DND-41 (cell line): ENCODE measurements at regions not wholly inside any gene's neighbourhood (a gene's known extent, or its start where the extent isn't known, plus 50 kb on each side); places are given as distances from the start of the nearest gene placed in this dataset.

ENCODE experiments used
- ATAC-seq: fragments of 200-7000 bp; cut with Tn5 transposase; 3 replicates; pipeline ENCODE4 v1.9.1; 2021; ENCODE audit warnings: low read depth; ENCODE audit not compliant: insufficient read depth
- DNase-seq: peaks from one replicate; pipeline ENCODE4 v3.0.0-alpha.2; 2020
- H2AFZ ChIP-seq: 2 replicates; pipeline ENCODE4 v1.6.0; 2012; ENCODE audit warnings: low read depth, low read length
- H3K27ac ChIP-seq: 2 replicates; pipeline ENCODE4 v1.5.1; 2012; ENCODE audit warnings: low read length, inconsistent platforms
- H3K27me3 ChIP-seq: fragments of 200-600 bp; sonication (generic); 2 replicates; pipeline ENCODE4 v1.6.0; 2012; ENCODE audit warnings: low read length, mild to moderate bottlenecking, inconsistent platforms; ENCODE audit not compliant: insufficient read depth, poor library complexity
- H3K36me3 ChIP-seq: 2 replicates; pipeline ENCODE4 v1.5.1; 2012; ENCODE audit warnings: low read length, inconsistent platforms; ENCODE audit not compliant: insufficient read depth
- H3K4me1 ChIP-seq: 2 replicates; pipeline ENCODE4 v1.5.1; 2012; ENCODE audit warnings: mild to moderate bottlenecking, low read length; ENCODE audit not compliant: insufficient read depth
- H3K4me2 ChIP-seq: 2 replicates; pipeline ENCODE4 v1.6.0; 2012; ENCODE audit warnings: mild to moderate bottlenecking, moderate library complexity, low read length, inconsistent platforms; ENCODE audit not compliant: insufficient read depth
- H3K4me3 ChIP-seq, 2 experiments: fragments of 200-600 bp in 1 of 2; shearing (Covaris generic) in 1 of 2; 2 replicates each; pipeline ENCODE4 v1.5.1; 2012 to 2016; ENCODE audit warnings: inconsistent platforms in 2 of 2, low read length in 2 of 2, mild to moderate bottlenecking in 2 of 2, low read depth in 1 of 2, moderate library complexity in 1 of 2
- H3K79me2 ChIP-seq: 2 replicates; pipeline ENCODE4 v1.6.0; 2012; ENCODE audit warnings: low read length, inconsistent platforms; ENCODE audit not compliant: insufficient read depth
- H3K9ac ChIP-seq: 2 replicates; pipeline ENCODE4 v1.6.0; 2012; ENCODE audit warnings: low read depth, mild to moderate bottlenecking, inconsistent platforms, low read length, moderate library complexity
- H3K9me3 ChIP-seq: 2 replicates; pipeline ENCODE4 v1.5.1; 2012; ENCODE audit warnings: low read length, moderate library complexity, mild to moderate bottlenecking, inconsistent platforms; ENCODE audit not compliant: insufficient read depth, severe bottlenecking
- H4K20me1 ChIP-seq: 2 replicates; pipeline ENCODE4 v1.6.0; 2012; ENCODE audit warnings: low read length; ENCODE audit not compliant: insufficient read depth
- EZH2 ChIP-seq: IDR thresholded peaks from 3 replicates; pipeline ENCODE4 v1.6.1; 2012; ENCODE audit warnings: borderline replicate concordance, low read depth, mild to moderate bottlenecking, moderate library complexity, low read length, inconsistent platforms; ENCODE audit not compliant: severe bottlenecking
- TF ChIP-seq, protein P1 (sequence below): IDR thresholded peaks from 2 replicates; pipeline ENCODE4 v1.5.1; 2012; ENCODE audit warnings: borderline replicate concordance, low read length, moderate library complexity, mild to moderate bottlenecking; ENCODE audit not compliant: poor library complexity, severe bottlenecking; ENCODE audit errors: extremely low read depth

GRCh38 chr13:112227031-112227430 lies 149.1 kb upstream of the SPACA7 start:
- H3K36me3 ChIP-seq = no peaks in the 10 kb centered on the region
- no peak overlapping the region for H2AFZ ChIP-seq
- no peak overlapping the region for H3K27ac ChIP-seq
- ATAC-seq = no peak
- no peak overlapping the region for H3K9ac ChIP-seq
- no peaks in the 10 kb centered on the region for H3K79me2 ChIP-seq
- DNase-seq = no peak
- no peaks in the 10 kb centered on the region for H3K9me3 ChIP-seq
- no peaks in the 10 kb centered on the region for H4K20me1 ChIP-seq
- H3K4me3 ChIP-seq = no peak overlapping the region
- no peak overlapping the region for H3K4me2 ChIP-seq
- no peaks in the 10 kb centered on the region for H3K4me1 ChIP-seq
- H3K27me3 ChIP-seq = no peaks in the 10 kb centered on the region
- TF ChIP-seq, protein P1, sequence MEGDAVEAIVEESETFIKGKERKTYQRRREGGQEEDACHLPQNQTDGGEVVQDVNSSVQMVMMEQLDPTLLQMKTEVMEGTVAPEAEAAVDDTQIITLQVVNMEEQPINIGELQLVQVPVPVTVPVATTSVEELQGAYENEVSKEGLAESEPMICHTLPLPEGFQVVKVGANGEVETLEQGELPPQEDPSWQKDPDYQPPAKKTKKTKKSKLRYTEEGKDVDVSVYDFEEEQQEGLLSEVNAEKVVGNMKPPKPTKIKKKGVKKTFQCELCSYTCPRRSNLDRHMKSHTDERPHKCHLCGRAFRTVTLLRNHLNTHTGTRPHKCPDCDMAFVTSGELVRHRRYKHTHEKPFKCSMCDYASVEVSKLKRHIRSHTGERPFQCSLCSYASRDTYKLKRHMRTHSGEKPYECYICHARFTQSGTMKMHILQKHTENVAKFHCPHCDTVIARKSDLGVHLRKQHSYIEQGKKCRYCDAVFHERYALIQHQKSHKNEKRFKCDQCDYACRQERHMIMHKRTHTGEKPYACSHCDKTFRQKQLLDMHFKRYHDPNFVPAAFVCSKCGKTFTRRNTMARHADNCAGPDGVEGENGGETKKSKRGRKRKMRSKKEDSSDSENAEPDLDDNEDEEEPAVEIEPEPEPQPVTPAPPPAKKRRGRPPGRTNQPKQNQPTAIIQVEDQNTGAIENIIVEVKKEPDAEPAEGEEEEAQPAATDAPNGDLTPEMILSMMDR = no peak
- no peak for TF ChIP-seq EZH2

GRCh38 chr13:112229445-112229844 lies 146.7 kb upstream of the SPACA7 start:
- Histone ChIP-seq H3K9me3 (no peaks in the 10 kb centered on the region), H4K20me1 (no peaks in the 10 kb centered on the region), H2AFZ (no peak overlapping the region), H3K79me2 (no peaks in the 10 kb centered on the region), H3K4me1 (no peaks in the 10 kb centered on the region), H3K4me3 (no peak overlapping the region), H3K27ac (no peak overlapping the region), H3K36me3 (no peaks in the 10 kb centered on the region), H3K9ac (no peak overlapping the region), H3K4me2 (no peak overlapping the region), H3K27me3 (no peaks in the 10 kb centered on the region)
- ATAC-seq (no peak), DNase-seq (no peak)
- TF ChIP-seq EZH2 = no peak
- TF ChIP-seq, protein P1 = no peak

DNA sequence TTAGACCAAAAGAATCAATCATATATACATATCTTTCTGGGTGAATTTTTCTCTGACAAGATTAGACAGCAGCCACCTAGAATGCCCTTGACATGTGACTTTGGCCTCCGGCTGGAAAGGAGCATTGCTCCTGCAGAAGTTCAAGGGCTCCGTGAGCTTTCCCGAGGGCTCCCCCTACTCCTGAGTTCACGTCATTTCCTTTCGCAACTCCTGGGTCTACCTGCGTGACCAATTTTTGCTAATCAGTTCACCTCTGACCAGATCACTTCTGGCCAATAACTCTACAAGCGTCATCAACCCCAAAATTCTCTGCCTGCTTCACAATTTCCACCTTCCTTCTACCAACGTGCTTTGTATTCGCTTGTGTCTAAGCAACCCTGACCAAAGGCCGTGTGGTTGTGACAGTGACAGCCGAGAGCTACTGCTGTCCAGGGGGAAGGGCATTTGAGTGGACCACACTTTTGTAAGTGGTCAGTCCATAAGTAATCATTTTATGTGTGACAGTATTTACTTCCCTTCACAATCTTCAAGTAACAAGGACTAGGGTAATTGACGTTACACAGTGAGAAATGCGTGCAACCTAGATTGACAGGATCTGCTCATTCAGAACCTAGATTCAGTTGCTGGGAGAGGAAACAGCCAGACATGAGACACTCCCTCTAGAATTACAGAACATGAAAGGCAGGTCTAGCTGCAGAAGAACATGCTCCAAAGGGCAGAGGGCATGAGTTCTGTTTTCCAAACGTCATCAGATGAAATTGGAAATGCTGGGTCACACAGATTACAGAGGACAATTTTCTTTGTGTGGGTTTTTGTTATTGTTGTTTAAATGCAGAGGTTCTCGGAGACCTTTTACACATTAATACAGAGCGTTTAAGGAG lies 145.9 kb upstream of the SPACA7 start:
- H3K27me3 ChIP-seq = peaks cover 6% of the 10 kb centered on the region
- no peak overlapping the region for H3K4me2 ChIP-seq
- TF ChIP-seq EZH2 = no peak
- TF ChIP-seq, protein P1 = no peak
- ATAC-seq = no peak
- H3K79me2 ChIP-seq = no peaks in the 10 kb centered on the region
- no peaks in the 10 kb centered on the region for H3K4me1 ChIP-seq
- no peak overlapping the region for H3K9ac ChIP-seq
- H3K36me3 ChIP-seq = no peaks in the 10 kb centered on the region
- no peaks in the 10 kb centered on the region for H4K20me1 ChIP-seq
- no peak overlapping the region for H3K4me3 ChIP-seq
- H3K27ac ChIP-seq = no peak overlapping the region
- H2AFZ ChIP-seq = no peak overlapping the region
- no peak for DNase-seq
- H3K9me3 ChIP-seq = no peaks in the 10 kb centered on the region
